ES-I3 (cell line): ENCODE measurements at regions not wholly inside any gene's neighbourhood (a gene's known extent, or its start where the extent isn't known, plus 50 kb on each side); places are given as distances from the start of the nearest gene placed in this dataset.

Experiments
- H3K36me3 ChIP-seq: 2 replicates; pipeline ENCODE4 v1.6.1; 2013; ENCODE audit warnings: mild to moderate bottlenecking, low read length, control low read depth, moderate library complexity; ENCODE audit not compliant: insufficient read depth
- H3K4me1 ChIP-seq: 2 replicates; pipeline ENCODE4 v1.6.1; 2013; ENCODE audit warnings: mild to moderate bottlenecking, control low read depth, low read length; ENCODE audit not compliant: insufficient read depth
- H3K9ac ChIP-seq: 2 replicates; pipeline ENCODE4 v1.6.1; 2013; ENCODE audit warnings: low read depth, mild to moderate bottlenecking, low read length, moderate library complexity
- H3K9me3 ChIP-seq: 2 replicates; pipeline ENCODE4 v1.6.1; 2013; ENCODE audit warnings: mild to moderate bottlenecking, low read length, moderate library complexity; ENCODE audit not compliant: control insufficient read depth, insufficient read depth

- Histone ChIP-seq H3K9ac (no peak overlapping the region), H3K9me3 (peaks cover 4% of the 10 kb centered on the region), H3K36me3 (peaks cover under 1% of the 10 kb centered on the region; the same call in 1 of the 2 replicates), H3K4me1 (peaks cover 10% of the 10 kb centered on the region)
These were observed 245.1 kb upstream of the LMCD1 start for GRCh38 chr3:8256441-8257071.

GRCh38 chr3:8261018-8261417 lies 240.6 kb upstream of the LMCD1 start:
- no peak overlapping the region for H3K9ac ChIP-seq
- no peaks in the 10 kb centered on the region for H3K4me1 ChIP-seq
- H3K36me3 ChIP-seq, result peaks cover 2% of the 10 kb centered on the region; the same call in 1 of the 2 replicates
- H3K9me3 ChIP-seq, result peaks cover 4% of the 10 kb centered on the region

GRCh38 chr3:8266730-8267131 lies 234.9 kb upstream of the LMCD1 start:
- peaks cover under 1% of the 10 kb centered on the region; the same call in 1 of the 2 replicates for H3K36me3 ChIP-seq
- H3K9me3 ChIP-seq, result 0 out of 2 replicates have a peak, but pooled peaks cover 3% of the 10 kb centered on the region
- peaks cover 12% of the 10 kb centered on the region for H3K4me1 ChIP-seq
- H3K9ac ChIP-seq, result no peak overlapping the region

GRCh38 chr3:8273479-8273878 lies 228.1 kb upstream of the LMCD1 start:
- Histone ChIP-seq H3K4me1 (no peaks in the 10 kb centered on the region), H3K36me3 (no peaks in the 10 kb centered on the region), H3K9me3 (0 out of 2 replicates have a peak, but pooled peaks cover 9% of the 10 kb centered on the region), H3K9ac (no peak overlapping the region)

- H3K9me3 ChIP-seq, result 0 out of 2 replicates have a peak, but pooled peaks cover 9% of the 10 kb centered on the region
- no peak overlapping the region for H3K9ac ChIP-seq
- H3K4me1 ChIP-seq, result peaks cover 11% of the 10 kb centered on the region; the same call in 1 of the 2 replicates
- no peaks in the 10 kb centered on the region for H3K36me3 ChIP-seq
These were observed 225.6 kb upstream of the LMCD1 start for GRCh38 chr3:8276056-8276455.

- Histone ChIP-seq H3K9me3 (0 out of 2 replicates have a peak, but pooled peaks cover 8% of the 10 kb centered on the region), H3K36me3 (no peaks in the 10 kb centered on the region), H3K4me1 (peaks cover 11% of the 10 kb centered on the region; the same call in 1 of the 2 replicates), H3K9ac (no peak overlapping the region)
These were observed 225.1 kb upstream of the LMCD1 start for GRCh38 chr3:8276506-8276905.

GRCh38 chr3:8278448-8278847 lies 223.2 kb upstream of the LMCD1 start:
- Histone ChIP-seq H3K9me3 (no peaks in the 10 kb centered on the region), H3K4me1 (peaks cover 11% of the 10 kb centered on the region; the same call in 1 of the 2 replicates), H3K36me3 (no peaks in the 10 kb centered on the region), H3K9ac (no peak overlapping the region)

- no peaks in the 10 kb centered on the region for H3K36me3 ChIP-seq
- no peaks in the 10 kb centered on the region for H3K9me3 ChIP-seq
These were observed 222.1 kb upstream of the LMCD1 start for GRCh38 chr3:8279476-8279875.

GRCh38 chr3:8279886-8280550 lies 221.6 kb upstream of the LMCD1 start:
- Histone ChIP-seq H3K9me3 (no peaks in the 10 kb centered on the region), H3K36me3 (no peaks in the 10 kb centered on the region), H3K4me1 (peaks cover 11% of the 10 kb centered on the region; the same call in 1 of the 2 replicates), H3K9ac (no peak overlapping the region)

More at GRCh38 chr3:8279476-8279875, 222.1 kb upstream of the LMCD1 start:
- Histone ChIP-seq H3K4me1 (peaks cover 11% of the 10 kb centered on the region; the same call in 1 of the 2 replicates), H3K9ac (no peak overlapping the region)

- no peak overlapping the region for H3K9ac ChIP-seq
- H3K4me1 ChIP-seq, result peaks cover 16% of the 10 kb centered on the region
- H3K36me3 ChIP-seq, result no peaks in the 10 kb centered on the region
- no peaks in the 10 kb centered on the region for H3K9me3 ChIP-seq
These were observed 219.0 kb upstream of the LMCD1 start for GRCh38 chr3:8282541-8283165.

- peaks cover 16% of the 10 kb centered on the region for H3K4me1 ChIP-seq
- no peaks in the 10 kb centered on the region for H3K36me3 ChIP-seq
- H3K9me3 ChIP-seq, result no peaks in the 10 kb centered on the region
- H3K9ac ChIP-seq, result no peak overlapping the region
These were observed 218.4 kb upstream of the LMCD1 start for GRCh38 chr3:8283193-8283592.

- Histone ChIP-seq H3K9me3 (no peaks in the 10 kb centered on the region), H3K9ac (no peak overlapping the region), H3K4me1 (peaks cover 5% of the 10 kb centered on the region), H3K36me3 (no peaks in the 10 kb centered on the region)
These were observed 215.5 kb upstream of the LMCD1 start for GRCh38 chr3:8286086-8286485.

GRCh38 chr3:8286749-8287148 lies 214.9 kb upstream of the LMCD1 start:
- H3K9ac ChIP-seq, result no peak overlapping the region
- no peaks in the 10 kb centered on the region for H3K9me3 ChIP-seq
- peaks cover 5% of the 10 kb centered on the region for H3K4me1 ChIP-seq
- H3K36me3 ChIP-seq, result no peaks in the 10 kb centered on the region

GRCh38 chr3:8290611-8291010 lies 211.0 kb upstream of the LMCD1 start:
- H3K36me3 ChIP-seq, result no peaks in the 10 kb centered on the region
- H3K9me3 ChIP-seq, result no peaks in the 10 kb centered on the region
- peaks cover 5% of the 10 kb centered on the region for H3K4me1 ChIP-seq
- no peak overlapping the region for H3K9ac ChIP-seq
